Neural crest cell (in vitro differentiated cells): ENCODE measurements at regions not wholly inside any gene's neighbourhood (a gene's known extent, or its start where the extent isn't known, plus 50 kb on each side); places are given as distances from the start of the nearest gene placed in this dataset.

ENCODE experiments used
- DNase-seq: peaks from one replicate; pipeline ENCODE4 v3.0.0; 2021; ENCODE audit warnings: low read depth, mixed read lengths, low spot score
- H3K27ac Mint-ChIP-seq: one replicate; pipeline ENCODE4 v1.8.0; 2021; ENCODE audit warnings: mild to moderate bottlenecking, mixed read lengths; ENCODE audit not compliant: unreplicated experiment
- H3K27me3 Mint-ChIP-seq: 2 replicates; pipeline ENCODE4 v1.8.0; 2021; ENCODE audit warnings: low read depth, mild to moderate bottlenecking, mixed read lengths
- H3K36me3 Mint-ChIP-seq: 2 replicates; pipeline ENCODE4 v1.8.0; 2021; ENCODE audit warnings: low read depth, mild to moderate bottlenecking, mixed read lengths
- H3K4me1 Mint-ChIP-seq: 2 replicates; pipeline ENCODE4 v1.8.0; 2021; ENCODE audit warnings: mixed read lengths
- H3K4me3 Mint-ChIP-seq: one replicate; pipeline ENCODE4 v1.8.0; 2021; ENCODE audit warnings: mild to moderate bottlenecking, mixed read lengths
- H3K9me3 Mint-ChIP-seq: 2 replicates; pipeline ENCODE4 v1.8.0; 2021; ENCODE audit warnings: mixed read lengths
- CTCF ChIP-seq: fragments of 200-600 bp; sonication (generic); conservative IDR thresholded peaks from 2 replicates; pipeline ENCODE4 v1.5.0; 2021; ENCODE audit warnings: antibody characterized with exemption, mild to moderate bottlenecking

DNA sequence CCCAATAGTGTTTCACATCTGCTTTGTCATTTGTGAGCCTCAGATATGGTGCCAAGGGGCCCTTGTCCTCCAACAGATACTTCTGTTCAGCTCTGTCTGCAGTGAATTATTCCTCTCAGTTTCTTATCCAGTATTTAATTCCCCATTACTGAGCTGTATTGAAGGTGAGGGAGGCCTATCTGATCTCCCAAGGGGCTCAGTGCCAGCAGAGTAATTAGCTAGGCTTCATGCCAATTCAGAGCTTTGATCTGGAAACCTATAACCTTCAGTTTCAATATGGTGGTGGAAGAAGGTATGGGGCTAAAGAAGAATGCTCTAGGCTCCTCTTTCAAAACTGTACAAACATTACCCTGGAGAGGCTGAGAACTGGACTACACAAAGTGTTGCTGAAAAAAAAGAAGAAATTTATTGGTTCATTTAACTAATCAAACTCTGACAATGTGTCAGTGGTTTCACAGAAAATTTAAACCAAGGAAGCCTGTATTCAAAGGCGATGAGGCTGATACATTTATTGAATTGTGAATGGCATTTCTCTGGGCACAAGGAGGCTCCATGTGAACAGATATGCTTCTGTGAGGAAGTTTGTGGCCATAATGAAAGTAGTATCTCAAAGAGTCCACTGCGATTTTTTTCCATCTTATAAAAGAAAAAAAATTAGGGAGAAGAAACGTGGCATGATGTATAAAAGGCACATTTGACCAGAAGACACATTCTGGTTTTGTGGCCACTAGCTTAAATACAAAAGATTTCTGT lies 397.8 kb downstream of the TLE4 start:
- Mint-ChIP-seq H3K36me3 (no peaks in the 10 kb centered on the region), H3K27ac (no peak overlapping the region), H3K4me1 (peaks cover 1% of the 10 kb centered on the region), H3K9me3 (peaks cover 12% of the 10 kb centered on the region), H3K4me3 (no peak overlapping the region), H3K27me3 (peaks cover 2% of the 10 kb centered on the region)
- TF ChIP-seq CTCF, result no peak
- no peak for DNase-seq

DNA sequence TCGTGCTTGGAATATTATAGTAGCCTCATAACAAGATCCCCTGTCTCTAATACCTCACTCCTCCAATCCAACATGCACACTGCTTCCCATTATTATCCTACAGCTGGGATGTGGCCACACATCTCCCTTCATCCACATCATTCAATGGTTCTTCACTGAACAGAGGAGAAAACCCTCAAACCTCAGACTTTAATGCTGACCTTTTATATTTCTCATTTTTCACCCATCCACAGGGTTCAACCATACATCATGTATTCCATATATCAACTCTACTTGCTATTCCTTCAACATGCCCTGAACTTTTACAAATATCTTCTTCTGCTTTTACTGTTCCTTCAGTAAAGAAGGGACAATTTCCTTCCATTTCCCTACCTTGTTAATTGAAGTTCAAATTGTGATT lies 396.8 kb downstream of the TLE4 start:
- Mint-ChIP-seq H3K36me3 (no peaks in the 10 kb centered on the region), H3K9me3 (peaks cover 12% of the 10 kb centered on the region), H3K27ac (no peak overlapping the region), H3K4me1 (no peaks in the 10 kb centered on the region), H3K4me3 (no peak overlapping the region), H3K27me3 (peaks cover 2% of the 10 kb centered on the region)
- no peak for DNase-seq
- no peak for TF ChIP-seq CTCF

DNA sequence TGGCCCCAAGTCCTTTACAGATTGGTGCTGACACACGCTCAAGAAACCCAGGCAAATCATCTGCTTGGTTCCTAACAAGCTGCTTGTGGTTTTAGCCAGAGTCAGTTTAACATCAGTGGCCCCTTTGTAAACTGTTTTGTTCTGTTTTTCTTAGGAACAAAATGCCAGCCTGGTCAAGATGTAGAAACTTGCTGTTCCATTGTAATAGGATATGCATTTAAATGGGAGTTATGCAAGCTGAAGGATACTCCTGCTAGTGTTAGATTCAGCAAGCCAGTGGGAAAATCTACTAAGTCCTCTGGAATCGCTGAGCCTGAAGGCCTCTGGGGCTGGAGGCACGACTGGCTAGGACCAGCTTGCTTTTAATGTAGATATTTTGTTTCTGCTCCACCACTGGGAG lies 391.1 kb downstream of the TLE4 start:
- Mint-ChIP-seq H3K27me3 (no peaks in the 10 kb centered on the region), H3K4me3 (no peak overlapping the region), H3K4me1 (peaks cover 11% of the 10 kb centered on the region), H3K36me3 (no peaks in the 10 kb centered on the region), H3K9me3 (peaks cover 3% of the 10 kb centered on the region), H3K27ac (no peak overlapping the region)
- TF ChIP-seq CTCF, result no peak
- DNase-seq, result no peak

- no peaks in the 10 kb centered on the region for H3K36me3 Mint-ChIP-seq
- no peak overlapping the region for H3K27ac Mint-ChIP-seq
- no peak for DNase-seq
- peaks cover 3% of the 10 kb centered on the region for H3K9me3 Mint-ChIP-seq
- TF ChIP-seq CTCF, result no peak
- H3K27me3 Mint-ChIP-seq, result no peaks in the 10 kb centered on the region
- peaks cover 11% of the 10 kb centered on the region for H3K4me1 Mint-ChIP-seq
- no peak overlapping the region for H3K4me3 Mint-ChIP-seq
These were observed 390.4 kb downstream of the TLE4 start for GRCh38 chr9:79962150-79962549.

DNA sequence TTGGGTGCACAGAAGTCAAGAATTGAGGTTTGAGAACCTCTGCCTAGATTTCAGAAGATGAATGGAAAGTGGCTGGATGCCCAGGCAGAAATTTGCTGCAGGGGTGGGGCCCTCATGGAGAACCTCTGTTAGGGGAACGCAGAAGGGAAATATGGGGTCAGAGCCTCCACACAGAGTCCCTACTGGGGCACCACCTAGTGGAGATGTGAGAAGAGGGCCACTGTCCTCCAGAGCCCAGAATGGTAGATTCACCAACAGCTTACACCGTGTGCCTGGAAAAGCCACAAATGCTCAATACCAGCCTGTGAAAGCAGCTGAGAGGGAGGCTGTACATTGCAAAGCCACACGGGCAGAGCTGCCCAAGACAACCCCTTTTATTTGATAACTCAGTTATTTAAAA lies 383.5 kb downstream of the TLE4 start:
- H3K9me3 Mint-ChIP-seq, result peaks cover 11% of the 10 kb centered on the region
- TF ChIP-seq CTCF, result no peak
- H3K27me3 Mint-ChIP-seq, result no peaks in the 10 kb centered on the region
- peaks cover 7% of the 10 kb centered on the region for H3K36me3 Mint-ChIP-seq
- H3K4me1 Mint-ChIP-seq, result no peaks in the 10 kb centered on the region
- H3K4me3 Mint-ChIP-seq, result no peak overlapping the region
- no peak for DNase-seq
- no peak overlapping the region for H3K27ac Mint-ChIP-seq
